Liver (tissue), 3 donors: ENCODE measurements at regions not wholly inside any gene's neighbourhood (a gene's known extent, or its start where the extent isn't known, plus 50 kb on each side); places are given as distances from the start of the nearest gene placed in this dataset.

Experiments
- CTCF ChIP-seq: fragments of 150-350 bp; IDR thresholded peaks from 2 replicates; pipeline ENCODE4 v1.5.1; 2017; ENCODE audit warnings: improper control_type of control experiment, low read depth, low read length; ENCODE audit not compliant: missing input control
- FOXA2 ChIP-seq: IDR thresholded peaks from 2 replicates; pipeline ENCODE4 v1.6.1; 2016; ENCODE audit warnings: antibody characterized with exemption
- GABPA ChIP-seq, 2 donors: IDR thresholded peaks in 1 of 2; conservative IDR thresholded peaks in 1 of 2; 2 replicates each; pipeline ENCODE4 v1.6.1; 2016; ENCODE audit warnings: antibody characterized with exemption in 2 of 2, mild to moderate bottlenecking in 1 of 2, moderate library complexity in 1 of 2
- JUND ChIP-seq, 2 donors: IDR thresholded peaks; 2 replicates each; pipeline ENCODE4 v1.6.1; 2016; ENCODE audit warnings: antibody characterized with exemption in 2 of 2
- MAX ChIP-seq: IDR thresholded peaks from 2 replicates; pipeline ENCODE4 v1.6.1; 2016; ENCODE audit warnings: antibody characterized with exemption
- RAD21 ChIP-seq, 2 donors: IDR thresholded peaks; 2 replicates each; pipeline ENCODE4 v1.6.1; 2016; ENCODE audit warnings: antibody characterized with exemption in 2 of 2, mild to moderate bottlenecking in 2 of 2
- REST ChIP-seq: IDR thresholded peaks from 2 replicates; pipeline ENCODE4 v1.6.1; 2016; ENCODE audit warnings: antibody characterized with exemption, mild to moderate bottlenecking
- TAF1 ChIP-seq: conservative IDR thresholded peaks from 2 replicates; pipeline ENCODE4 v1.6.1; 2016; ENCODE audit warnings: antibody characterized with exemption, mild to moderate bottlenecking
- YY1 ChIP-seq: IDR thresholded peaks from 2 replicates; pipeline ENCODE4 v1.6.1; 2016; ENCODE audit warnings: antibody characterized with exemption, mild to moderate bottlenecking
- donor health status: healthy.
- donor health status: healthy.

GRCh38 chr10:131729938-131730660, 170.7 kb upstream of the PPP2R2D start:
- TF ChIP-seq CTCF (no peak), GABPA (IDR thresholded peaks at IDR 0.05 in 1 of 2, conservative IDR thresholded peaks at IDR 0.05 in 1 of 2) (no peak), TAF1 (no peak), RAD21 (IDR thresholded peaks at IDR 0.05) (no peak), MAX (no peak), REST (no peak), FOXA2 (no peak), YY1 (no peak), JUND (IDR thresholded peaks at IDR 0.05) (no peak)
